GM19467 (cell line): ENCODE measurements at regions not wholly inside any gene's neighbourhood (a gene's known extent, or its start where the extent isn't known, plus 50 kb on each side); places are given as distances from the start of the nearest gene placed in this dataset.
"Not testable (repeated sequence)": the region's sequence is repeated elsewhere in the genome, so short reads cannot be mapped to it uniquely, and the experiment has no call there.

Experiments used
- ATAC-seq: cut with Tn5 transposase; IDR thresholded peaks from one replicate; pipeline ENCODE4 v1.9.1; 2021; ENCODE audit warnings: mild to moderate bottlenecking, moderate library complexity; ENCODE audit not compliant: unreplicated experiment

DNA sequence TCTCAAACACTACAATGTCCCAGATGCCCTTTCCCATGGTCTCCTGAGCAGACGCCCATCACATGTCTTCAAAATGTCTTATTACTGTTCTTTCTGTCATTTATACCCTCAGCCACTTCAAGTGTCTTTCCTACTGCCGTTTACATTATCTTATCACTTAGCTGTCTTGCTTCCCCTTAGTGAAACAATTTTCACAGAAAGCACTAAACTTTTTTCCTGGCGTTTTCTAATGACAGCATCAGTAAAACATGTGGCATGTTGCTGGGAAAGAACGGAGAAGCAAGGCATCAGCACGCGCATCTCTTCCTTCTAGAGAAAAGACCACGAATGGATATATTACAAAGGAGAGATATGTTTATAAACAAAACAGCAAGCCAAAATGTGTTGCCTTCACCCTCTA is 189.7 kb upstream of the SLIT2 start:
- no peak for ATAC-seq

DNA sequence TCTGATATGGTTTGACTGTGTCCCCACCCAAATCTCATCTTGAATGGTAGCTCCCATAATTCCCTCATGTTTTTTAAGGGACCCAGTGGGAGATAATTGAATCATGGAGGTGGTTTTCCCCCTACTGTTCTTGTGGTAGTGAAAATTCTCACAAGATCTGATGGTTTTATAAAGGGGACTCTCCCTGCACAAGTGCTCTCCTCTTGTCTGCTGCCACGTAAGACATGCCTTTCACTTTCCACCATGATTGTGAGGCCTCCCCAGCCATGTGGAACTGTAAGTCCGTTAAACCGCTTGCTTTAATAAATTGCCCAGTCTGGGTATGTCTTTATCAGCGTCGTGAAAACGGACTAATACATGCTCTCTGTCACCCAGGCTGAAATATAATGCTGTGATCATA is 200.9 kb upstream of the SLIT2 start:
- no peak for ATAC-seq

DNA sequence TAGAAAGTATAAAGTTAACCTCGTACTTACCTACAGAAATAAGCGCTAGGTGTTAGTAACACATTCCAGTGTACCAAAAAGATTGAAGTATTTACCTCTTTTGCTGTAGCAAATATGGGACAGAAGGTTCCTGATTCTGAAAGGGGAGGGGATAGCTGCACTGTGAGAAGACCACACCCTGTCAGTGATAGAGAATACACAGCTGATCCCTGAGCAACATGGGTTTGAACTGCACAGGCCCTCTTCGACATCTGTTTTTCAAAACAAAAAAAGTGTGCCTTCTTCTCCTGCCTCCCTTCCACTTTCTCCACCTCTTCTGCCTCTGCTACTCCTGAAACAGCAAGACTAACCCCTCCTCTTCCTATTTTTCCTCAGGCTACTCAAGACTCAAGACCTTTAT is 201.8 kb upstream of the SLIT2 start:
- ATAC-seq, result no peak

DNA sequence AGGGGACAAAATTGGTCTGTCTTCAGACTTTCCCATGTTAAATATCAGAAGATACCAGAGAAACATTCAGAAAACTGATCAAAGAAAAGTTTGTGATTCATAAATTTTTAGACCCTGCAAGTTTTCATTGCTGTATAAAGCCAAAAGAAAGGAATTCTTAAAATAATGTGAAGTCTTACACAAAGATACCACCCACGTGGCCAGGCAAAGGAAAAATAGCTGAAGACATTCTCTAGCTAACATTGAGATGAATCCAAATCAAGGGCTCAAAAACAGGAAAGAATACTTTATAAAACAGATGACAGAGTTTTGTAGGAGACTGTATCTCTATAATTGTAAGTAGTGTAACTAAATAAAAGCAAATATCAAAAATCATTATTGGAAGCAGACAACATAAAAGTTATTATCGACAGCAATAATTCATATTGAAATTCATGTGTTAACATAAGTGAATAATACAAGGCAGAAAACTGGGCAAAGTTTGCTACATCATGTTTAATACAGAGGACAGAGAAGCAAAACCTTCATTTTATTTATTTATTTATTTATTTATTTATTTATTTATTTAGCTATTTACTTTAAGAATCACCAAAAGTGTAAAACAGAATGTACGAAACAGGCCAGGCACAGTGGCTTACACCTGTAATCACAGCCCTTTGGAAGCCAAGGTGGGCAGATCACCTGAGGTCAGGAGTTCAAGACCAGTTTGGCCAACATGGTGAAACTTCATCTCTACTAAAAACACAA is 204.6 kb upstream of the SLIT2 start:
- ATAC-seq, result no peak

DNA sequence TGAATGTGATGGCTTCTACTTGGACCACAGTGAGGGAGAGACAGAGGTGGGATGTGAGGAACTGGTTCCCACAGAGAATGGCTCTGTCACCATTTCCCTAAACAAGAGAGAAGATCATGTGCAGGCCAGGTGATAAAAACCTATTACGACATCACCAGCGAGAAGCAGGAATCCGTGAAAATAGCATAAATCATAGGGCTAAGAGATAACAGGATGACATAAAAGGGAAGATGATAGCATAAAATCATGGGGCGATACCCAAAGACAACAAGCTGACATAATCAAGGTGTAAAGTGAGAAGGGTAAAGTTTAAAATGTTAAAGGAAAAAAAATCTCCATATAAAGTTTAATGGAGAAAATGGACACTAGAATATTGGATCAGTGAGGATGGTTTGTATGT is 205.5 kb upstream of the SLIT2 start:
- ATAC-seq, result no peak

DNA sequence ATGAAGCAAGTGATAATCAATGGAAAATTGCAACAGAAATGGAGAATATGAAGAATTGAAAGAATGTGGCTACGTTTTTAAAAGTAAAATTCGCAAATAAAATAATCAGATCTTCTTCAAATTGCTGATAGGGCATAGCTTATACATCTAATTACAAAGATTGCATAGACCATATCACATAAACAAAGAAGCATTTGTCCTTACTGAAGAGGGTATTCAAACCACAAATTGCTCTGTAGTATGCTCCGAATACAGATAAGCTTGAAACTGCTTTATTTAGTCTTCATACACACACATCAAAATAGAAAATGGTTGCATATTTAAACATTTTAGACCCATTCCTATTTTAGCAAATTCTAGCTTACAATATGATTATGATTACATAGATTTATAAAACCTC is 206.7 kb upstream of the SLIT2 start:
- ATAC-seq, result no peak

DNA sequence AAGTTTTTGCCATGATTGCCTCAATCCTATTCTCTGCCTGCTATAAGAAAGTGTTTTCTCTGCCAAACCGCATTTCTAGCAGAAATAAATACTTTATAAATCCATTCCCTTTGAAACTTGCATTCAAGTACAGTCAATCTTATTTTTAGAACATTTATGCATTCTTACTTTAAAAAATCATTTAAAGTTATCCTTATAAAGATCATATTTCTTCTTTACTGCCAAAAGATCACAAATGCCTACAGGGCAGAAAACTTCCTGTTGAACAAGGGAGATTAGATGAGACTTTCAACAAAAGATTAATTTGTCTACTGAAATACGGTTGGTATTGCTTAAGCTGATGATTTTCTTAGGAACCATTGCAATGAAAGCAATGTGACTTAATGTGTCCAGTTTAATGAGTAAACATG is 207.2 kb upstream of the SLIT2 start:
- no peak for ATAC-seq

DNA sequence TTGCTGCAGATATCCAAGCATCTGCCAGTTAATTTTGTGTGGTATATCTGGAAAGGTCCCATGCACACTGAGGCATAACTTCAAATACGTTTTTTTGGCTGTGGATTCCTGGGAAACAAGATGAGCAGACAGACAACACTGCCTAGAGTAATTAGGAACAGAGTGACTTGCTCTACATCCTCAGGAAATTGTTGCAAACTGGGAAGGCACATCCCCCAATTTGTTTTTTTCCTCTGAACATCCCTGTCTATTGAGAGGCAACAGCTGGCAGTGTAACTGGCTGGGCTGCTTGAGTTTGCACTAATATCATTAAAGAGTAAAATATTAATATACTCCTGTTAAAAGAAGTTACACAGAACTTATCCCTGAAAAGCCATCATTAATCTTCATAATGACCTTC is 207.7 kb upstream of the SLIT2 start:
- no peak for ATAC-seq

- no peak for ATAC-seq
Observed at GRCh38 chr4:20042769-20043168, 208.9 kb upstream of the SLIT2 start.

GRCh38 chr4:20041839-20042407 is 209.8 kb upstream of the SLIT2 start:
- no peak for ATAC-seq

DNA sequence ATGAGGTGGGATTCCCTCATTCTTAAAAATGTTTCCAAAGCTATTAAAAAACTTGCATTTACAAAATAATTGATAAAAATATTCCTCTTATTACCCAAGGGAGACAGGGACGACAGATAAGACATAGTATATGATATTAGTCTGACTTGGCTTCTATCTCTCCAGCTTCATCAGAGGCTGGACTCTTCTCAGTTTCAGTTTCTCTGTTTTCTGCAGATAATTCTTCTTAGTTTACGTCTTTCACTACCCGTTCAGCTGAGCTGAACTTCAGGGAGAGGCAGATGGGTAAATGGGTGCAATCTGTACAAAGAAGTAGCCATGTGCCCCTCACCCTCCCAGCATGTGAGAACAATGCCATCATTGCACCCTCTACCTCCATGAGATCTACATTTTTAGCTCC is 214.0 kb upstream of the SLIT2 start:
- no peak for ATAC-seq

GRCh38 chr4:20030108-20030507 is 221.6 kb upstream of the SLIT2 start:
- no peak for ATAC-seq

- ATAC-seq, result no peak
Observed at GRCh38 chr4:20028645-20029044, 223.1 kb upstream of the SLIT2 start.

GRCh38 chr4:20026456-20026855 is 225.2 kb upstream of the SLIT2 start:
- no peak for ATAC-seq

DNA sequence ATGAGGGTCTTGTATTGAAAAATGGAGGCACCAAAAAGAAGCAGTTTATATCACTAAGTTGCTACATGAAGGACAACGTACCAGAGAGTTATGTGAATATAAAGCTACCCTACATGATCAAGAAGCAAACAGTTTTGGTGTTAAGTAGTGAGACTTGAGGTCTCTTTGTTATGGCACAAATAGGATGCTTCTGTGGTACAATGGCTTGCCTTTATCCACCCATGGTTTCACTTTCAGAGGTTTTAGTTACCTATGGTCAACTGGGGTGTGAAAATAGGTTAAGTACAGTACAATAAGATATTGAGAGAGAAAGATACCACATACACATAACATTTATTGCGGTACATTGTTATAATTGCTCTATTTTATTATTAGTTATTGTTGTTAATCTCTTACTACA is 229.2 kb upstream of the SLIT2 start:
- no peak for ATAC-seq

GRCh38 chr4:20020056-20020455 is 231.6 kb upstream of the SLIT2 start:
- ATAC-seq, result no peak

DNA sequence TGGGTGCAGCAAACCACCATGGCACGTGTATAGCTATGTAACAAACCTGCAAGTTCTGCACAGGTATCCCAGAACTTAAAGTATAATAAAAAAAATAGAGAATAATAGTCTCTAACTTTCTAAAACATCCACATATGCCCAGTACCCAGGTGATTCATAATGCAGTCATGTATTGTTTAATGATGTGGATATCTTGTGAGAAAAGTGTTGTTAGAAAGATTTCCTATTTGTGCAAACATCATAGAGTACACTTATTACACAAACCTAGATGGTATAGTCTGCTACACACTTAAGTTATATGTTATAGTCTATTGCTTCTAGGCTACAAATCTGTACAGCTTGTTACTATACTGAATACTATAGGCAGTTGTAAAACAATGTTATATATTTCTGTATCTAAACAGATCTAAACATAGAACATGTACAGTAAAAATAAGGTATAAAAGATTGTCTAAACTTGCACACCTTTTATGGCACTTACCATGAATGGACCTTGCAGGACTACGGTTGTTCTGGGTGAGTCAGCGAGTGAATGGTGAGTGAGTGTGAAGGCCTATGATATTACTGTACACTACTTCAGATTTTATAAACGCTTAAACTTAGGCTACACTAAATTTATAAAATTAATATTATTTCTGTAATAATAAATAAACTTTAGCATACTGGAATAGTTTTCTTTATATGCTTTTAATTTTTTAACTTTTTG is 232.2 kb upstream of the SLIT2 start:
- no peak for ATAC-seq

GRCh38 chr4:20017777-20018115 is 234.0 kb upstream of the SLIT2 start:
- no peak for ATAC-seq

GRCh38 chr4:20017070-20017776 is 234.5 kb upstream of the SLIT2 start:
- ATAC-seq, result no peak

GRCh38 chr4:20015636-20016224 is 236.0 kb upstream of the SLIT2 start:
- no peak for ATAC-seq

DNA sequence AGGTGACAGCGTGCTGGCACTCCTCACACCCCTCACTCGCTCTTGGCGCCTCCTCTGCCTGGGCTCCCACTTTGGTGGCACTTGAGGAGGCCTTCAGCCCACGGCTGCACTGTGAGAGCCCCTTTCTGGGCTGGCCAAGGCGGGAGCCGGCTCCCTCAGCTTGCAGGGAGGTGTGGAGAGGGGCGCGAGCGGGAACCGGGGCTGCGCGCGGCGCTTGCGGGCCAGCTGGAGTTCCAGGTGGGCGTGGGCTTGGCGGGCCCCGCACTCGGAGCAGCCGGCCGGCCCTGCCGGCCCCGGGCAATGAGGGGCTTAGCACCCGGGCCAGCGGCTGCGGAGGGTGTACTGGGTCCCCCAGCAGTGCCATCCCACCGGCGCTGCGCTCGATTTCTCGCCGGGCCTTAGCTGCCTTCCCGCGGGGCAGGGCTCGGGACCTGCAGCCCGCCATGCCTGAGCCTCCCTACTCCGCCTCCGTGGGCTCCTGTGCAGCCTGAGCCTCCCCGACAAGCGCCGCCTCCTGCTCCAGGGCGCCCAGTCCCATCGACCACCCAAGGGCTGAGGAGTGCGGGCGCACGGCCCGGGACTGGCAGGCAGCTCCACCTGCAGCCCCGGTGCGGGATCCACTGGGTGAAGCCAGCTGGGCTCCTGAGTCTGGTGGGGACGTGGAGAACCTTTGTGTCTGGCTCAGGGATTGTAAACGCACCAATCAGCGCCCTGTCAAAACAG is 247.7 kb upstream of the SLIT2 start:
- ATAC-seq, result not testable (repeated sequence)
